ENCODE measurements at regions not wholly inside any gene's neighbourhood (a gene's known extent, or its start where the extent isn't known, plus 50 kb on each side); places are given as distances from the start of the nearest gene placed in this dataset.

- no peak for TF ChIP-seq FOXP2 (optimal IDR thresholded peaks at IDR 0.05; ENCODE audit: control extremely low read depth, extremely low read length, insufficient read depth)
- TF ChIP-seq EZH2 (IDR thresholded peaks at IDR 0.05): no peak
- no peak for TF ChIP-seq POLR2AphosphoS5 (IDR thresholded peaks at IDR 0.05; ENCODE audit: borderline replicate concordance, low read depth, low read length)
- DNase-seq (ENCODE audit: low read depth, low spot score): no peak
- no peak overlapping the region for H3K9ac ChIP-seq (ENCODE audit: insufficient read length)
- no peaks in the 10 kb centered on the region for H3K9me3 ChIP-seq (ENCODE audit: low read depth, low read length)
- no peak overlapping the region for H3K4me3 ChIP-seq
- no peaks in the 10 kb centered on the region for H3K36me3 ChIP-seq (ENCODE audit: insufficient read depth, low read length)
- no peak overlapping the region for H3K27ac ChIP-seq
Measured at GRCh38 chr20:57089699-57090144, 176.7 kb downstream of the BMP7 start.

DNA sequence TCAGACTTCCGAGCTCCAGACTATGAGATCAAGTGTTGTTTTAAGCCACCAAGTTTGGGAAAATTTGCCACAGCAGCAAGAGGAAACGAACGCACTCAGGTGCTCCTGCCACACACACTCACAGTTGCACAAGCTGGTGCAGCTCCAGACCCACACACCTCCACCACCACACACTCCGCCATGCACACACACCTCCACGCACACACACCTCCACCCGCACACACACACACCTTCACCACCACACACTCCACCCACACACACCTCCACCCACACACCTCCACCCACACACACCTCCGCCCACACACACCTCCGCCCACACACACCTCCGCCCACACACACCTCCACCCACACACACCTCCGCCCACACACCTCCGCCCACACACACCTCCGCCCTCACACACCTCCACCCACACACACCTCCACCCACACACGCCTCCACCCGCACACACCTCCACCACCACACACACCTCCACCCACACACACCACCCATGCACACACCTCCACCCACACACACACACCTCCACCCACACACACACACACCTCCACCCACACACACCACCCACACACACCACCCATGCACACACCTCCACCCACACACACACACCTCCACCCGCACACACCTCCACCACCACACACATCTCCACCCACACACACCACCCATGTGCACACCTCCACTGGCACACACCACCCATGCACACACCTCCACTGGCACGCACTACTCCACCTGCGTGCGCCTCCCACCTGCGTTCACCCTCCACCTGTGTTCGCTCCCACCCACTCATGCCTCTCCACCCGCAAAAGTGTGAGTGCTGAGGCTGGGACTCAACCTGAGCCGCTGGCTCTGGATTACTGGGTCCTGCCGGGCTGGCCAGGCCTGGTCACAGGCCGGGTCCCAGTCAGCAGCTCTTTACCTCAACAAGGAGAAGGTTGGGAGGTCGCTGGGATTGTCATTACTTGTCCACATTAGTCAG lies 175.6 kb downstream of the BMP7 start:
- no peak for DNase-seq (ENCODE audit: low read depth, low spot score)
- no peaks in the 10 kb centered on the region for H3K9me3 ChIP-seq (ENCODE audit: low read depth, low read length)
- no peaks in the 10 kb centered on the region for H3K36me3 ChIP-seq (ENCODE audit: insufficient read depth, low read length)
- no peak overlapping the region for H3K27ac ChIP-seq
- TF ChIP-seq FOXP2 (optimal IDR thresholded peaks at IDR 0.05; ENCODE audit: control extremely low read depth, extremely low read length, insufficient read depth) (no peak), EZH2 (IDR thresholded peaks at IDR 0.05) (no peak), POLR2AphosphoS5 (IDR thresholded peaks at IDR 0.05; ENCODE audit: borderline replicate concordance, low read depth, low read length) (no peak)
- H3K4me3 ChIP-seq: no peak overlapping the region
- H3K9ac ChIP-seq (ENCODE audit: insufficient read length): no peak overlapping the region

GRCh38 chr20:57091748-57092111 lies 174.7 kb downstream of the BMP7 start:
- H3K9ac ChIP-seq (ENCODE audit: insufficient read length): no peak overlapping the region
- no peaks in the 10 kb centered on the region for H3K9me3 ChIP-seq (ENCODE audit: low read depth, low read length)
- H3K36me3 ChIP-seq (ENCODE audit: insufficient read depth, low read length): no peaks in the 10 kb centered on the region
- no peak overlapping the region for H3K4me3 ChIP-seq
- no peak for DNase-seq (ENCODE audit: low read depth, low spot score)
- TF ChIP-seq POLR2AphosphoS5 (IDR thresholded peaks at IDR 0.05; ENCODE audit: borderline replicate concordance, low read depth, low read length) (no peak), EZH2 (IDR thresholded peaks at IDR 0.05) (no peak), FOXP2 (optimal IDR thresholded peaks at IDR 0.05; ENCODE audit: control extremely low read depth, extremely low read length, insufficient read depth) (no peak)
- no peak overlapping the region for H3K27ac ChIP-seq

GRCh38 chr20:57092112-57092899 lies 174.1 kb downstream of the BMP7 start:
- Histone ChIP-seq H3K9ac (ENCODE audit: insufficient read length) (no peak overlapping the region), H3K4me3 (no peak overlapping the region), H3K36me3 (ENCODE audit: insufficient read depth, low read length) (no peaks in the 10 kb centered on the region), H3K9me3 (ENCODE audit: low read depth, low read length) (no peaks in the 10 kb centered on the region), H3K27ac (no peak overlapping the region)
- DNase-seq (ENCODE audit: low read depth, low spot score): no peak
- TF ChIP-seq POLR2AphosphoS5 (IDR thresholded peaks at IDR 0.05; ENCODE audit: borderline replicate concordance, low read depth, low read length) (no peak), FOXP2 (optimal IDR thresholded peaks at IDR 0.05; ENCODE audit: control extremely low read depth, extremely low read length, insufficient read depth) (peak; percentile 53)

DNA sequence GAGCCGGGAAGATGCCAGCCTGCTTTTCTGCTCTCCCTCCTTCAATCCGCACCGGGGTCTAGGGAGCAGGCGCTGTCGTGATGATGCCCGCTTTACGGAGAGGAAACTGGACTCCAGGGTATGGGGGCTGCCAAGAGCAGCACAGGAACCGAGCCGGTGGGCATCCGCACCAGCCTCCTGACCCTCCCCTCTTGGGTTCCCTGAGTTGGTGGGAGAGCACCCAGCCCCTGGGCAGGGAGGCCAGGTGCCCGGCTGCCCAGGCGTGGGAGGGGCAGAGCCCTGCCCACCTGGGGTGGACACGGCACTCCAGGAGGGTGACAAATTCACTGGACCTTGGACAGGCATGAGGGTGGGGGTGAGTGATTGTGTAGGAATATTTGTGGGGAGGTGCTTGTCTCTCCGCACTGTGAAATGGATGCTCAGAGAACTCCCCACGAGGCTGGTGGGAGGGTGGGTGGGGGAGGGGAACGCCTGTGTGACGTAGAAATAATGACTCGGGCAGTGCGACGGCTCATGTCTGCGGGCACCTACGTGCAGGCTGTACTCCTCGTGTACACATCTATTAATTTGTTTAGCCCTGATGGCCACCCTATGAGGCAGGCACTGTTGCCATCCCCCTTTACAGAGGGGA lies 173.4 kb downstream of the BMP7 start:
- no peak overlapping the region for H3K4me3 ChIP-seq
- H3K36me3 ChIP-seq (ENCODE audit: insufficient read depth, low read length): no peaks in the 10 kb centered on the region
- no peak overlapping the region for H3K27ac ChIP-seq
- TF ChIP-seq POLR2AphosphoS5 (IDR thresholded peaks at IDR 0.05; ENCODE audit: borderline replicate concordance, low read depth, low read length) (no peak), FOXP2 (optimal IDR thresholded peaks at IDR 0.05; ENCODE audit: control extremely low read depth, extremely low read length, insufficient read depth) (no peak), EZH2 (IDR thresholded peaks at IDR 0.05) (no peak)
- no peaks in the 10 kb centered on the region for H3K9me3 ChIP-seq (ENCODE audit: low read depth, low read length)
- no peak overlapping the region for H3K9ac ChIP-seq (ENCODE audit: insufficient read length)
- DNase-seq (ENCODE audit: low read depth, low spot score): no peak

DNA sequence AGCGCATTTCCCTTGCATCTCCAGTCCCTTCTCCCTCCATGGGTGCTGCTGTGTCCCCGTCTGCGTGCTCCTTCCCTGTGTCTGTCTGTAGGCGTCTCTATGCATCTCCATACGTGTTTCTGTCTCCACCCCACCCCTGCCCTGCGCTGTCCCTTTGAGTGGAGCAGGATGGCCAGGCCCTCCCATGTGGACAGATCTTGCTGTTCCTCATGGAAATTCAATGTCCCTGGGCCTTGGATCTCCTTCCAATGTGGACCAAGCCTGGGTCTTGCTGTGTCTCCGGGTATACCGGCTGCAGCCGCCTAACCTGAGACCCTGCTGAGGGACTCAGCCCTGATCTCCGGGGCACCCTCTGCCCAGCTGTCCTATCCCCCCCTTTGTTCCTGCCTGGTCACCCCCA lies 172.7 kb downstream of the BMP7 start:
- Histone ChIP-seq H3K4me3 (no peak overlapping the region), H3K27ac (no peak overlapping the region), H3K9ac (ENCODE audit: insufficient read length) (no peak overlapping the region), H3K9me3 (ENCODE audit: low read depth, low read length) (no peaks in the 10 kb centered on the region), H3K36me3 (ENCODE audit: insufficient read depth, low read length) (no peaks in the 10 kb centered on the region)
- no peak for DNase-seq (ENCODE audit: low read depth, low spot score)
- TF ChIP-seq EZH2 (IDR thresholded peaks at IDR 0.05): no peak
- no peak for TF ChIP-seq POLR2AphosphoS5 (IDR thresholded peaks at IDR 0.05; ENCODE audit: borderline replicate concordance, low read depth, low read length)
- TF ChIP-seq FOXP2 (optimal IDR thresholded peaks at IDR 0.05; ENCODE audit: control extremely low read depth, extremely low read length, insufficient read depth): no peak

GRCh38 chr20:57094252-57094891 lies 172.1 kb downstream of the BMP7 start:
- H3K9ac ChIP-seq (ENCODE audit: insufficient read length): no peak overlapping the region
- H3K36me3 ChIP-seq (ENCODE audit: insufficient read depth, low read length): no peaks in the 10 kb centered on the region
- DNase-seq (ENCODE audit: low read depth, low spot score): no peak
- no peaks in the 10 kb centered on the region for H3K9me3 ChIP-seq (ENCODE audit: low read depth, low read length)
- no peak for TF ChIP-seq EZH2 (IDR thresholded peaks at IDR 0.05)
- TF ChIP-seq FOXP2 (optimal IDR thresholded peaks at IDR 0.05; ENCODE audit: control extremely low read depth, extremely low read length, insufficient read depth): no peak
- no peak for TF ChIP-seq POLR2AphosphoS5 (IDR thresholded peaks at IDR 0.05; ENCODE audit: borderline replicate concordance, low read depth, low read length)
- H3K27ac ChIP-seq: no peak overlapping the region
- H3K4me3 ChIP-seq: no peak overlapping the region
